GM13977 (cell line): ENCODE measurements at regions not wholly inside any gene's neighbourhood (a gene's known extent, or its start where the extent isn't known, plus 50 kb on each side); places are given as distances from the start of the nearest gene placed in this dataset.

ENCODE experiments used
- DNase-seq: peaks from one replicate; pipeline ENCODE4 v3.0.0; 2012; ENCODE audit warnings: low spot score
- CTCF ChIP-seq: IDR thresholded peaks from 2 replicates; pipeline ENCODE4 v1.5.1; 2012; ENCODE audit warnings: mild to moderate bottlenecking, control low read depth; ENCODE audit not compliant: insufficient read depth; ENCODE audit errors: extremely low read depth, missing control alignments
- in situ Hi-C: fragments of 300-500 bp; cut with MboI; formaldehyde crosslinking; loops from one replicate; pipeline ENCODE4 v1.12.0; 2022; ENCODE audit warnings: low sequenced_read_pairs, low pct_unique_long_range_greater_than_20kb, mixed read lengths, inconsistent platforms; ENCODE audit not compliant: unreplicated experiment

- DNase-seq: no peak
- in situ Hi-C loops: no loop called here
These were observed 187.2 kb downstream of the REEP3 start for GRCh38 chr10:63708421-63708820.

GRCh38 chr10:63710703-63711102 lies 189.5 kb downstream of the REEP3 start:
- TF ChIP-seq CTCF: no peak
- no peak for DNase-seq
- in situ Hi-C loops: loop anchor here (10.0 kb wide), 1 partner anchor 76 kb away; no protein-coding TSS in a partner anchor

More at GRCh38 chr10:63708421-63708820, 187.2 kb downstream of the REEP3 start:
- no peak for TF ChIP-seq CTCF

- no peak for TF ChIP-seq CTCF
- in situ Hi-C loops: loop anchor here (10.0 kb wide), 1 partner anchor 77 kb away; no protein-coding TSS in a partner anchor
- DNase-seq: no peak
These were observed 190.2 kb downstream of the REEP3 start for GRCh38 chr10:63711361-63711760.

- no peak for DNase-seq
- in situ Hi-C loops: loop anchor here (10.0 kb wide), 1 partner anchor 77 kb away; no protein-coding TSS in a partner anchor
These were observed 190.9 kb downstream of the REEP3 start for GRCh38 chr10:63711867-63712716.

GRCh38 chr10:63712717-63713115 lies 191.5 kb downstream of the REEP3 start:
- DNase-seq: no peak
- in situ Hi-C loops: loop anchor here (10.0 kb wide), 1 partner anchor 78 kb away; no protein-coding TSS in a partner anchor
- TF ChIP-seq CTCF: no peak

More at GRCh38 chr10:63711867-63712716, 190.9 kb downstream of the REEP3 start:
- TF ChIP-seq CTCF: no peak

GRCh38 chr10:63713191-63714144 lies 192.3 kb downstream of the REEP3 start:
- in situ Hi-C loops: loop anchor here (10.0 kb wide), 1 partner anchor 79 kb away; no protein-coding TSS in a partner anchor
- no peak for DNase-seq
- TF ChIP-seq CTCF: no peak
